LNCaP clone FGC (cell line): ENCODE measurements at regions not wholly inside any gene's neighbourhood (a gene's known extent, or its start where the extent isn't known, plus 50 kb on each side); places are given as distances from the start of the nearest gene placed in this dataset.

Experiments used
- DNase-seq: peaks from one replicate; pipeline ENCODE4 v3.0.0-alpha.2; 2011; ENCODE audit warnings: low read depth
- H3K4me3 ChIP-seq: 2 replicates; pipeline ENCODE4 v1.5.1; 2011; ENCODE audit warnings: mild to moderate bottlenecking, low read depth, low read length, control low read depth
- TF ChIP-seq, protein P1 (sequence below): IDR thresholded peaks from 2 replicates; pipeline ENCODE4 v1.5.1; 2012; ENCODE audit warnings: mild to moderate bottlenecking; ENCODE audit not compliant: control insufficient read depth, insufficient read depth; ENCODE audit errors: extremely low read depth

DNA sequence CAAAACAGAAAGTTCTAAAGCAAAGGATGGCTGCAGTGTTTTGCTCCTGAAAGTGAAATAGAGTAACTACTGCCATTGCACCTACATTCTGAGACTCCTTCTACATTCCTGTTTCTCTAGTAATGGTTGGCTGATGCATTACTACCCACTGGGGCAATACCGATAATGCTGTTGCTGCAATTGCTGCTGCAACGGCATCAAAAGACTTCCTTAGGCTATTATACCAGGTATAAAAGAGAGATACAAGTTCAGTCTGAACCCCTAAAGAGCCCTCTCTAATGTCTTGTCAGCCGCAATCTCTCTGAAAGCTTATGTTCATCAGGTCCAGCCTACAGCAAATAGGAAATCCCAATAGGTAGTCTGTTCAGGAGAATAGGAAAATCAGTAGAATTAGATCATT, 338.4 kb downstream of the PABPC4L start:
- TF ChIP-seq, protein P1, sequence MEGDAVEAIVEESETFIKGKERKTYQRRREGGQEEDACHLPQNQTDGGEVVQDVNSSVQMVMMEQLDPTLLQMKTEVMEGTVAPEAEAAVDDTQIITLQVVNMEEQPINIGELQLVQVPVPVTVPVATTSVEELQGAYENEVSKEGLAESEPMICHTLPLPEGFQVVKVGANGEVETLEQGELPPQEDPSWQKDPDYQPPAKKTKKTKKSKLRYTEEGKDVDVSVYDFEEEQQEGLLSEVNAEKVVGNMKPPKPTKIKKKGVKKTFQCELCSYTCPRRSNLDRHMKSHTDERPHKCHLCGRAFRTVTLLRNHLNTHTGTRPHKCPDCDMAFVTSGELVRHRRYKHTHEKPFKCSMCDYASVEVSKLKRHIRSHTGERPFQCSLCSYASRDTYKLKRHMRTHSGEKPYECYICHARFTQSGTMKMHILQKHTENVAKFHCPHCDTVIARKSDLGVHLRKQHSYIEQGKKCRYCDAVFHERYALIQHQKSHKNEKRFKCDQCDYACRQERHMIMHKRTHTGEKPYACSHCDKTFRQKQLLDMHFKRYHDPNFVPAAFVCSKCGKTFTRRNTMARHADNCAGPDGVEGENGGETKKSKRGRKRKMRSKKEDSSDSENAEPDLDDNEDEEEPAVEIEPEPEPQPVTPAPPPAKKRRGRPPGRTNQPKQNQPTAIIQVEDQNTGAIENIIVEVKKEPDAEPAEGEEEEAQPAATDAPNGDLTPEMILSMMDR = no peak
- no peak for DNase-seq
- H3K4me3 ChIP-seq = no peak overlapping the region

DNA sequence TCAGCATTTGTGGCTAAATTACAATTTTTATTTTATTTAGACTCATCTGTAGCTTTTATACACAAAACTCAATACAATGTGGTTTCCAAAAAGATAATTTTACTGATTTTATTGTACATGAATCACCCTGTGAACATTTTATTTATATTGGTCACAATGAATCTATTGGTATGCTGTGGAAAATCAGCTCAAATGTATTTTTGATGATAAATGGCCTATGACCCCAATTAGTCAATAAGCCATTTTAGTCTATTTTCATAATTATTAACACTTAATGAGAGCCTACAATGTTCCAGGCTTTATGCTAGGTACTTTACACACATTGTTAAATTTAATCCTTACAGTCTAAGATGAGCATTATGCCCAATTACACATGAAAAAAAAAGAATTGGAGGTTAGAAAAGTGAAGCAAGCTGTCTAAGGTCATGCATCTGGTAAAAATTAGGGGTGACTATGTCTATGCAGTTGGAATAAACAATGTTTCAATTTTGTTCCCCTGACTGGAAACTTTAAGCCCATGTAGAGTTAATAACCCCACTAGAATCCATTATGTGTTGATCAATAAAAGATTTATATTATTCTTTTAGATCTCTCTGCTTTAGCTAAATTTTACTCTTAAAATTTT, 344.7 kb downstream of the PABPC4L start:
- no peak overlapping the region for H3K4me3 ChIP-seq
- TF ChIP-seq, protein P1 = no peak
- no peak for DNase-seq

DNA sequence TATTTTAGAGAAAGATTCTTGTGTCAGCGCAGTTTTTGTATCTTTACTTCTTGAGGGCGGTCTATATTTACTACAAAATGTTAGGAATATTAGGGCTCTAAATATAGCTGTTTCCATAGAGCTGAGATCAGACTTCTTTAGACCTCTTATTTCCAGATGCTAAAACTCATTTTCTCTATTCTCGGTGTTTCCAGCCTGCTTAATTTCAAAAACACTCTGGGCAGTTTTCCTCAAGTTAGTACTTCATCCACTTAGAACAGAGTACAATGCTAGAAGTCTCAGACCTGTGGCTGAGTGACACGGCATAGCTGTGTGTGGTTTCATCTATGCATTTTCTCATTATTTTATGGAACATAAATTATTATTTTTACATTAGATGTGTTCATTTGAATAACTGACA, 346.6 kb downstream of the PABPC4L start:
- TF ChIP-seq, protein P1 = no peak
- no peak for DNase-seq

DNA sequence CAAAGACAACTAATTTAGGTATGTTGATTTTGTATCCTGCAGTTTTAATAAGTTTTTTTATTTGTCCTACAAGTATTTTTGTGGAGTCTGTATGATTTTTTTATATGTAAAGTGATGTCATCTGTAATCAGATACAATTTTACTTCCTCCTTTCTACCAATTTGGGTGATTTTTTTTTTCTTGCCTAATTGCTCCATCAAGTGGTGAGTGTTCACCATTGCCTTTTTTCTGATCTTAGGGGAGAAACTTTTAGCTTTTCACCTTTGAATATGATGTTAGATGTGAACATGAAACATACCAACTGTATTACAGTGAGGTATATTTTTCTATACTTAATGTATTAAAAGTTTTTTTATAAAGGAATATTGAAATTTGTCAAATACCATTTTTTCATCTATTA, 362.3 kb downstream of the PABPC4L start:
- H3K4me3 ChIP-seq = no peak overlapping the region
- DNase-seq = no peak
- TF ChIP-seq, protein P1 = no peak

More for the DNA sequence above, 346.6 kb downstream of the PABPC4L start:
- H3K4me3 ChIP-seq = no peak overlapping the region

DNA sequence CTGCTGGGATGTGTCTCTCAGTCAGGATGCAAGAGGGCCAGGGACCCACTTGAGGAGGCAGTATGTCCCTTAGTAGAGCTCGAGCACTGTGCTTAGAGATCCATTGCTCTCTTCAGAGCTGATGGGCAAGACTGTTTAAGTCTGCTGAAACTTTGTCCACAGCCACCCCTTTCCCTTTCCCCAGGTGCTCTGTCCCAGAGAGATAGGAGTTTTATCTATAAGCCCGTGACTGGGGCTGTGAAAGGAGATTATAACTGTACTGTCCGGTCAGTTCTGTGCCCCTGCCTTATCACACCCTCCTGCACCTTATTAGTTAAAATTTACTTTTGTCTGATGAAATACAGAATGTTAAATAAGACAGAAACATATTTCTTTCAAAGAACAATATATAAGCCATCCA, 378.4 kb downstream of the PABPC4L start:
- no peak overlapping the region for H3K4me3 ChIP-seq
- DNase-seq = no peak
- TF ChIP-seq, protein P1 = no peak

DNA sequence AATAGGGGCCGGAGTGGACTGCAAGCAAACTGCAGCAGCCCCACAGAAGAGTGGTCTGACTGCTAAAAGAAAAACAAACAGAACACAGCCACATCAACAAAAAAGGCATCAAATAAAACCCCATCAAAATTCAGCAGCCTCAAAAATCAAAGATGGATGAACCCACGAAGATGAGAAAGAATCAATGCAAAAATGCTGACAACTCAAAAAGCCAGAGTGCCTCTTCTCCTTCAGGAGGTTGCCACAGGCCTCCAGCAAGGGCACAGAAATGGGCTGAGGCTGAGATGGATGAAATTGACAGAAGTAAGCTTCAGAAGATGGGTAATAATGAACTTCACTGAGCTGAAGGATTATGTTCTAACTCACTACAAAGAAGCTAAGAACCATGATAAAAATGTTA, 388.6 kb downstream of the PABPC4L start:
- H3K4me3 ChIP-seq = no peak overlapping the region
- DNase-seq = no peak
- TF ChIP-seq, protein P1 = no peak

DNA sequence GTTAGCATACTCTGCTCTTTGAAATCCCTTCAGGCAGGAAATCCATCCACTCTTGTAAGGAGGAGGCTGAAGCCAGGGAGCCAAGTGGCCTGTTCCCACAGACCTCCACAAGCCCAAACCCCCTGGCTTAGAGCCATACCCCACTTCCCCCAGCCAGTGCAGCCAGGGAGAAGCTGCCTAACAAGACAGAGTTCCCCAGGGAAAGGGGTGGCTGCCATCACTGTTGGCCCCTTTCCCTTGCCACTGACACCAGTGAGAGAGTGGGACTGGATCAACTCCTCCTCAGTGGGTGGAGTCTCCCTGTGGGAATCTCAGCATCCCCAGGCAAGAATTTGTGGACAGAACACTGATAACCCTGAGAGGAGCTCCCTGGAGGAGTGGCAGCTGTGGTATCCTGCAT, 389.4 kb downstream of the PABPC4L start:
- DNase-seq = no peak
- TF ChIP-seq, protein P1 = no peak
- H3K4me3 ChIP-seq = no peak overlapping the region
